ENCODE measurements at regions not wholly inside any gene's neighbourhood (a gene's known extent, or its start where the extent isn't known, plus 50 kb on each side); places are given as distances from the start of the nearest gene placed in this dataset.

GRCh38 chr9:90555351-90556057 is 87.1 kb downstream of the DIRAS2 start:
- TF ChIP-seq NFIC (IDR thresholded peaks at IDR 0.05) = peak; percentile 71
- no peak for TF ChIP-seq REST (IDR thresholded peaks at IDR 0.05; ENCODE audit: low read depth)
- TF ChIP-seq CEBPB (IDR thresholded peaks at IDR 0.05) = no peak
- no peak for TF ChIP-seq ZBTB7A (IDR thresholded peaks at IDR 0.05; ENCODE audit: low read depth)
- TF ChIP-seq TAF1 (IDR thresholded peaks at IDR 0.05; ENCODE audit: low read depth) = no peak
- TF ChIP-seq RAD21 (IDR thresholded peaks at IDR 0.05; ENCODE audit: low read depth) = no peak; the same call in 1 of the 2 replicates
- peak; percentile 88 for TF ChIP-seq TEAD4 (IDR thresholded peaks at IDR 0.05)
- 0 out of 2 replicates have a peak, but pooled peaks have one; percentile 38 for TF ChIP-seq YY1 (IDR thresholded peaks at IDR 0.05; ENCODE audit: low read depth)
- peak; percentile 91 for TF ChIP-seq TCF12 (IDR thresholded peaks at IDR 0.05; ENCODE audit: low read depth)
- peak; percentile 87 for TF ChIP-seq FOXM1 (IDR thresholded peaks at IDR 0.05; ENCODE audit: borderline replicate concordance, low read depth)
- TF ChIP-seq, protein P1, sequence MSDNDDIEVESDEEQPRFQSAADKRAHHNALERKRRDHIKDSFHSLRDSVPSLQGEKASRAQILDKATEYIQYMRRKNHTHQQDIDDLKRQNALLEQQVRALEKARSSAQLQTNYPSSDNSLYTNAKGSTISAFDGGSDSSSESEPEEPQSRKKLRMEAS (IDR thresholded peaks at IDR 0.05) = peak; percentile 30; the same call in 1 of the 2 replicates
- no peak for TF ChIP-seq EGR1 (IDR thresholded peaks at IDR 0.05)
- peak; percentile 95 for TF ChIP-seq EP300 (IDR thresholded peaks at IDR 0.05; ENCODE audit: borderline replicate concordance)
